Ishikawa (cell line): ENCODE measurements at regions not wholly inside any gene's neighbourhood (a gene's known extent, or its start where the extent isn't known, plus 50 kb on each side); places are given as distances from the start of the nearest gene placed in this dataset.

ENCODE experiments used
- CEBPB ChIP-seq: IDR thresholded peaks from 2 replicates; pipeline ENCODE4 v1.6.1; 2012
- CREB1 ChIP-seq: IDR thresholded peaks from 2 replicates; pipeline ENCODE4 v1.6.1; 2012; ENCODE audit warnings: low read depth
- EGR1 ChIP-seq: IDR thresholded peaks from 2 replicates; pipeline ENCODE4 v1.6.1; 2012
- EP300 ChIP-seq: IDR thresholded peaks from 2 replicates; pipeline ENCODE4 v1.6.1; 2012; ENCODE audit warnings: borderline replicate concordance
- FOXM1 ChIP-seq: IDR thresholded peaks from 2 replicates; pipeline ENCODE4 v1.6.1; 2012; ENCODE audit warnings: low read depth, borderline replicate concordance
- MAX ChIP-seq: IDR thresholded peaks from 2 replicates; pipeline ENCODE4 v1.6.1; 2012
- NFIC ChIP-seq: IDR thresholded peaks from 2 replicates; pipeline ENCODE4 v1.6.1; 2012
- RAD21 ChIP-seq: IDR thresholded peaks from 2 replicates; pipeline ENCODE4 v1.6.1; 2012; ENCODE audit warnings: low read depth
- TAF1 ChIP-seq: IDR thresholded peaks from 2 replicates; pipeline ENCODE4 v1.6.1; 2012; ENCODE audit warnings: low read depth, mild to moderate bottlenecking
- TCF12 ChIP-seq: IDR thresholded peaks from 2 replicates; pipeline ENCODE4 v1.6.1; 2012; ENCODE audit warnings: low read depth
- TEAD4 ChIP-seq: IDR thresholded peaks from 2 replicates; pipeline ENCODE4 v1.6.1; 2012
- USF1 ChIP-seq: IDR thresholded peaks from 2 replicates; pipeline ENCODE4 v1.6.1; 2012
- YY1 ChIP-seq: IDR thresholded peaks from 2 replicates; pipeline ENCODE4 v1.6.1; 2012; ENCODE audit warnings: low read depth
- ZBTB7A ChIP-seq: IDR thresholded peaks from 2 replicates; pipeline ENCODE4 v1.6.1; 2012; ENCODE audit warnings: low read depth
- TF ChIP-seq, protein P1 (sequence below): IDR thresholded peaks from 2 replicates; pipeline ENCODE4 v1.6.1; 2012; ENCODE audit warnings: low read depth, mild to moderate bottlenecking

DNA sequence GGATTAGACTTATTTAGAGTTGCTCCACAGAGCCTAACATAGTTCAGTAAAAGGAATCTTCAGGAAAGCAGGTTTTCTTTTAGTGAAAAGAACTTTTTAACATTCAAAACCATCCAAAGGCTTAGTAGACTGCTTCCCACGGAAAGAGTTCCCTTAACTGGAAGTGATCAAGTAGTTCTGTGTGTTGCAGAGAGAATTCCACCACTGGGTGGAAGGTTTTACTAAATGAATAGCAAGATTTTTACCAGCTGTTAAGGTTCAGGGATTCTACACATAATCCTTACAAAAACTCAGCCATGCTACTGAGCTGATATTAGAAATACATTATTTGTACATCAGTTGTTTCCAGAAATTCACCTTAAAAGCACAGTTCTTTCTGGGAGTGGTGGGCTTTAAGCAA, 119.7 kb downstream of the GDAP2 start:
- TF ChIP-seq EGR1 (no peak), NFIC (no peak), FOXM1 (no peak), TAF1 (no peak), ZBTB7A (no peak), YY1 (no peak), CREB1 (no peak), CEBPB (no peak), TCF12 (no peak), RAD21 (no peak), USF1 (no peak)

GRCh38 chr1:117810553-117810952, 118.9 kb downstream of the GDAP2 start:
- no peak for TF ChIP-seq EP300
- no peak for TF ChIP-seq NFIC
- no peak for TF ChIP-seq CEBPB
- no peak for TF ChIP-seq TAF1
- TF ChIP-seq CREB1 = no peak
- TF ChIP-seq, protein P1, sequence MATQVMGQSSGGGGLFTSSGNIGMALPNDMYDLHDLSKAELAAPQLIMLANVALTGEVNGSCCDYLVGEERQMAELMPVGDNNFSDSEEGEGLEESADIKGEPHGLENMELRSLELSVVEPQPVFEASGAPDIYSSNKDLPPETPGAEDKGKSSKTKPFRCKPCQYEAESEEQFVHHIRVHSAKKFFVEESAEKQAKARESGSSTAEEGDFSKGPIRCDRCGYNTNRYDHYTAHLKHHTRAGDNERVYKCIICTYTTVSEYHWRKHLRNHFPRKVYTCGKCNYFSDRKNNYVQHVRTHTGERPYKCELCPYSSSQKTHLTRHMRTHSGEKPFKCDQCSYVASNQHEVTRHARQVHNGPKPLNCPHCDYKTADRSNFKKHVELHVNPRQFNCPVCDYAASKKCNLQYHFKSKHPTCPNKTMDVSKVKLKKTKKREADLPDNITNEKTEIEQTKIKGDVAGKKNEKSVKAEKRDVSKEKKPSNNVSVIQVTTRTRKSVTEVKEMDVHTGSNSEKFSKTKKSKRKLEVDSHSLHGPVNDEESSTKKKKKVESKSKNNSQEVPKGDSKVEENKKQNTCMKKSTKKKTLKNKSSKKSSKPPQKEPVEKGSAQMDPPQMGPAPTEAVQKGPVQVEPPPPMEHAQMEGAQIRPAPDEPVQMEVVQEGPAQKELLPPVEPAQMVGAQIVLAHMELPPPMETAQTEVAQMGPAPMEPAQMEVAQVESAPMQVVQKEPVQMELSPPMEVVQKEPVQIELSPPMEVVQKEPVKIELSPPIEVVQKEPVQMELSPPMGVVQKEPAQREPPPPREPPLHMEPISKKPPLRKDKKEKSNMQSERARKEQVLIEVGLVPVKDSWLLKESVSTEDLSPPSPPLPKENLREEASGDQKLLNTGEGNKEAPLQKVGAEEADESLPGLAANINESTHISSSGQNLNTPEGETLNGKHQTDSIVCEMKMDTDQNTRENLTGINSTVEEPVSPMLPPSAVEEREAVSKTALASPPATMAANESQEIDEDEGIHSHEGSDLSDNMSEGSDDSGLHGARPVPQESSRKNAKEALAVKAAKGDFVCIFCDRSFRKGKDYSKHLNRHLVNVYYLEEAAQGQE = no peak
- TF ChIP-seq ZBTB7A = no peak
- TF ChIP-seq YY1 = no peak
- TF ChIP-seq EGR1 = no peak
- no peak for TF ChIP-seq FOXM1
- TF ChIP-seq USF1 = no peak
- TF ChIP-seq TCF12 = no peak
- no peak for TF ChIP-seq RAD21
- no peak for TF ChIP-seq MAX
- no peak for TF ChIP-seq TEAD4

- TF ChIP-seq EP300 = no peak
- TF ChIP-seq, protein P1 = no peak
- no peak for TF ChIP-seq CREB1
- no peak for TF ChIP-seq TAF1
- no peak for TF ChIP-seq TEAD4
- TF ChIP-seq FOXM1 = no peak
- no peak for TF ChIP-seq RAD21
- TF ChIP-seq USF1 = no peak
- TF ChIP-seq TCF12 = no peak
- TF ChIP-seq MAX = no peak
- no peak for TF ChIP-seq YY1
- TF ChIP-seq NFIC = no peak
- no peak for TF ChIP-seq CEBPB
- TF ChIP-seq ZBTB7A = no peak
- no peak for TF ChIP-seq EGR1
These were observed 116.4 kb downstream of the GDAP2 start for GRCh38 chr1:117812869-117813511.
